Osteoblast (primary cell): ENCODE measurements at regions not wholly inside any gene's neighbourhood (a gene's known extent, or its start where the extent isn't known, plus 50 kb on each side); places are given as distances from the start of the nearest gene placed in this dataset.

Experiments used
- DNase-seq: peaks from one replicate; pipeline ENCODE4 v3.0.0; 2011; ENCODE audit warnings: low spot score, mixed read lengths; ENCODE audit not compliant: insufficient read length; ENCODE audit errors: missing footprints
- H2AFZ ChIP-seq: 2 replicates; pipeline ENCODE4 v1.6.0; 2011; ENCODE audit warnings: mild to moderate bottlenecking, low read length
- H3K27ac ChIP-seq: 2 replicates; pipeline ENCODE4 v1.5.1; 2011; ENCODE audit warnings: mild to moderate bottlenecking, low read depth, low read length, moderate library complexity
- H3K27me3 ChIP-seq: 2 replicates; pipeline ENCODE4 v1.6.0; 2012; ENCODE audit warnings: mild to moderate bottlenecking, control low read depth, inconsistent platforms, low read length, moderate library complexity; ENCODE audit not compliant: insufficient read depth
- H3K36me3 ChIP-seq: 2 replicates; pipeline ENCODE4 v1.5.1; 2011; ENCODE audit warnings: mild to moderate bottlenecking, low read length, control low read depth, moderate library complexity; ENCODE audit not compliant: insufficient read depth
- H3K4me1 ChIP-seq: 2 replicates; pipeline ENCODE4 v1.5.1; 2011; ENCODE audit warnings: mild to moderate bottlenecking, low read length, control low read depth, moderate library complexity; ENCODE audit not compliant: insufficient read depth
- H3K4me2 ChIP-seq: 2 replicates; pipeline ENCODE4 v1.6.0; 2011; ENCODE audit warnings: mild to moderate bottlenecking, low read length; ENCODE audit not compliant: insufficient read depth
- H3K4me3 ChIP-seq: fragments of 200-600 bp; sonication (generic); 3 replicates; pipeline ENCODE4 v1.5.1; 2012; ENCODE audit warnings: mild to moderate bottlenecking, low read length, inconsistent platforms; ENCODE audit not compliant: insufficient read depth
- H3K79me2 ChIP-seq: 2 replicates; pipeline ENCODE4 v1.6.0; 2012; ENCODE audit warnings: mild to moderate bottlenecking, low read length, control low read depth, inconsistent platforms; ENCODE audit not compliant: insufficient read depth
- H3K9me3 ChIP-seq: 2 replicates; pipeline ENCODE4 v1.5.1; 2011; ENCODE audit warnings: low read depth, low read length, control low read depth
- H4K20me1 ChIP-seq: 2 replicates; pipeline ENCODE4 v1.6.0; 2012; ENCODE audit warnings: mild to moderate bottlenecking, low read length, control low read depth; ENCODE audit not compliant: insufficient read depth
- CTCF ChIP-seq: IDR thresholded peaks from 2 replicates; pipeline ENCODE4 v1.5.1; 2011; ENCODE audit warnings: mild to moderate bottlenecking, low read depth, low read length, moderate library complexity; ENCODE audit errors: extremely low read depth

GRCh38 chr22:47715866-47716578 is 953.6 kb downstream of the TBC1D22A start:
- H3K4me3 ChIP-seq = no peak overlapping the region
- no peaks in the 10 kb centered on the region for H3K27me3 ChIP-seq
- H3K4me1 ChIP-seq = no peaks in the 10 kb centered on the region
- no peaks in the 10 kb centered on the region for H3K79me2 ChIP-seq
- DNase-seq = no peak
- no peak overlapping the region for H3K4me2 ChIP-seq
- no peak for TF ChIP-seq CTCF
- no peak overlapping the region for H3K27ac ChIP-seq
- H3K9me3 ChIP-seq = no peaks in the 10 kb centered on the region
- H4K20me1 ChIP-seq = no peaks in the 10 kb centered on the region
- no peaks in the 10 kb centered on the region for H3K36me3 ChIP-seq
- no peak overlapping the region for H2AFZ ChIP-seq

- Histone ChIP-seq H2AFZ (no peak overlapping the region), H3K27me3 (no peaks in the 10 kb centered on the region), H3K36me3 (no peaks in the 10 kb centered on the region), H3K4me1 (no peaks in the 10 kb centered on the region), H3K4me3 (no peak overlapping the region), H3K9me3 (peaks cover 5% of the 10 kb centered on the region), H3K4me2 (no peak overlapping the region), H3K27ac (no peak overlapping the region), H4K20me1 (no peaks in the 10 kb centered on the region), H3K79me2 (no peaks in the 10 kb centered on the region)
- DNase-seq = no peak
- TF ChIP-seq CTCF = no peak
Observed at GRCh38 chr22:47713941-47714340, 951.5 kb downstream of the TBC1D22A start.

DNA sequence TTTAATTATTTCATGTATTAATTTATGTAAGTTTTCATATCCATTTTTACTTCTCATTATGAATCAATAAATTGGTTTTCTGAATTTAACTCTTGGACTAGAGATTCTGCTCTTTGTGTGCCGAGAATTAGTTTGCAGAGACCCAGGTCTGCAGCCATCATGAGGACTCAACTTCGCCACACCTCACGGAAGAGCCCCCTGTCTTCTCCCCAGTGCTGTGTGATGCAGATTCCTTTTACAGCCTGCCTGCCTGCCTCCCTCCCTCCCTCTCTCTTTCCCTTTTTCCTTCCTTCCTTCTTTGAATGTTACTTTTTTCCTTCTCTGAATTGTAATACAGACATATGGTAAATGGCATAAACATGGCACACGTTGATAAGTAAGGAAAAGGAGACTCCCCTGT is 947.7 kb downstream of the TBC1D22A start:
- Histone ChIP-seq H4K20me1 (no peaks in the 10 kb centered on the region), H3K79me2 (no peaks in the 10 kb centered on the region), H3K9me3 (peaks cover 5% of the 10 kb centered on the region), H2AFZ (no peak overlapping the region), H3K36me3 (no peaks in the 10 kb centered on the region), H3K4me3 (no peak overlapping the region), H3K4me2 (no peak overlapping the region), H3K27me3 (no peaks in the 10 kb centered on the region), H3K4me1 (no peaks in the 10 kb centered on the region), H3K27ac (no peak overlapping the region)
- TF ChIP-seq CTCF = no peak
- DNase-seq = no peak

GRCh38 chr22:47705350-47705749 is 942.9 kb downstream of the TBC1D22A start:
- Histone ChIP-seq H3K4me1 (no peaks in the 10 kb centered on the region), H4K20me1 (no peaks in the 10 kb centered on the region), H3K36me3 (no peaks in the 10 kb centered on the region), H3K27me3 (no peaks in the 10 kb centered on the region), H3K4me2 (no peak overlapping the region), H3K4me3 (no peak overlapping the region), H2AFZ (no peak overlapping the region), H3K9me3 (no peaks in the 10 kb centered on the region), H3K79me2 (no peaks in the 10 kb centered on the region), H3K27ac (no peak overlapping the region)
- no peak for DNase-seq
- no peak for TF ChIP-seq CTCF
